Right lobe of liver (tissue), 4 donors: ENCODE measurements at regions not wholly inside any gene's neighbourhood (a gene's known extent, or its start where the extent isn't known, plus 50 kb on each side); places are given as distances from the start of the nearest gene placed in this dataset.
A peak's percentile ranks its signal among the peaks of the same experiment; 100 is the strongest.

Experiments
- CTCF ChIP-seq, 4 donors: fragments of 200-600 bp in 3 of 4; fragments of 450-650 bp in 1 of 4; IDR thresholded peaks; one replicate each; pipeline versions ENCODE4 v1.5.1 to v1.8.0; 2016 to 2022; ENCODE audit warnings: antibody characterized with exemption in 4 of 4, mild to moderate bottlenecking in 2 of 4
- POLR2A ChIP-seq: fragments of 450-650 bp; IDR thresholded peaks from one replicate; pipeline ENCODE4 v1.6.1; 2017; ENCODE audit warnings: antibody characterized with exemption, mild to moderate bottlenecking
- donor health status: DM: no; HTN: no; CAD: no.
- donor health status: DM: no; HTN: no; CAD: no.
- donor health status: DM: no; HTN: yes; CAD: no.

GRCh38 chr4:72886602-72887001 is 182.9 kb downstream of the COX18 start:
- TF ChIP-seq CTCF (IDR thresholded peaks at IDR 0.05): peak in 2 of 4 donors; percentile 7 to 13
- TF ChIP-seq POLR2A: no peak
